ENCODE measurements at regions not wholly inside any gene's neighbourhood (a gene's known extent, or its start where the extent isn't known, plus 50 kb on each side); places are given as distances from the start of the nearest gene placed in this dataset.

- Mint-ChIP-seq H3K9me3 (ENCODE audit: insufficient read depth) (peaks cover 5% of the 10 kb centered on the region), H3K27ac (no peak overlapping the region), H3K4me1 (ENCODE audit: low read depth) (no peaks in the 10 kb centered on the region), H3K4me3 (no peak overlapping the region), H3K27me3 (ENCODE audit: low read depth) (no peaks in the 10 kb centered on the region), H3K36me3 (ENCODE audit: low read depth) (no peaks in the 10 kb centered on the region)
- ATAC-seq, result no peak
- DNase-seq, result no peak
- CTCF ChIA-PET, result no interaction called here
- POLR2A ChIA-PET, result no interaction called here
These were observed 739.4 kb downstream of the IRX1 start for GRCh38 chr5:4335078-4335477.

GRCh38 chr5:4337519-4337918 is 741.9 kb downstream of the IRX1 start:
- no peak overlapping the region for H3K4me3 Mint-ChIP-seq
- H3K27me3 Mint-ChIP-seq (ENCODE audit: low read depth), result no peaks in the 10 kb centered on the region
- H3K4me1 Mint-ChIP-seq (ENCODE audit: low read depth), result no peaks in the 10 kb centered on the region
- no peaks in the 10 kb centered on the region for H3K36me3 Mint-ChIP-seq (ENCODE audit: low read depth)
- ATAC-seq, result no peak
- POLR2A ChIA-PET, result no interaction called here
- DNase-seq, result no peak
- H3K9me3 Mint-ChIP-seq (ENCODE audit: insufficient read depth), result peaks cover 9% of the 10 kb centered on the region
- CTCF ChIA-PET, result no interaction called here
- H3K27ac Mint-ChIP-seq, result no peak overlapping the region

- peaks cover 4% of the 10 kb centered on the region for H3K9me3 Mint-ChIP-seq (ENCODE audit: insufficient read depth)
- no peak overlapping the region for H3K27ac Mint-ChIP-seq
- ChIA-PET POLR2A (no interaction called here), CTCF (no interaction called here)
- no peaks in the 10 kb centered on the region for H3K27me3 Mint-ChIP-seq (ENCODE audit: low read depth)
- ATAC-seq (no peak), DNase-seq (no peak)
- no peaks in the 10 kb centered on the region for H3K36me3 Mint-ChIP-seq (ENCODE audit: low read depth)
- H3K4me3 Mint-ChIP-seq, result no peak overlapping the region
- H3K4me1 Mint-ChIP-seq (ENCODE audit: low read depth), result no peaks in the 10 kb centered on the region
These were observed 744.3 kb downstream of the IRX1 start for GRCh38 chr5:4339949-4340348.

GRCh38 chr5:4345850-4346249 is 750.2 kb downstream of the IRX1 start:
- ATAC-seq (no peak), DNase-seq (no peak)
- no peaks in the 10 kb centered on the region for H3K27me3 Mint-ChIP-seq (ENCODE audit: low read depth)
- POLR2A ChIA-PET, result no interaction called here
- CTCF ChIA-PET, result no interaction called here
- no peak overlapping the region for H3K4me3 Mint-ChIP-seq
- no peaks in the 10 kb centered on the region for H3K4me1 Mint-ChIP-seq (ENCODE audit: low read depth)
- no peaks in the 10 kb centered on the region for H3K36me3 Mint-ChIP-seq (ENCODE audit: low read depth)
- H3K27ac Mint-ChIP-seq, result no peak overlapping the region
- peaks cover 5% of the 10 kb centered on the region for H3K9me3 Mint-ChIP-seq (ENCODE audit: insufficient read depth)

- no peaks in the 10 kb centered on the region for H3K27me3 Mint-ChIP-seq (ENCODE audit: low read depth)
- H3K27ac Mint-ChIP-seq, result no peak overlapping the region
- no peaks in the 10 kb centered on the region for H3K36me3 Mint-ChIP-seq (ENCODE audit: low read depth)
- H3K4me1 Mint-ChIP-seq (ENCODE audit: low read depth), result no peaks in the 10 kb centered on the region
- ChIA-PET POLR2A (no interaction called here), CTCF (no interaction called here)
- DNase-seq (no peak), ATAC-seq (no peak)
- no peak overlapping the region for H3K4me3 Mint-ChIP-seq
- peaks cover 3% of the 10 kb centered on the region for H3K9me3 Mint-ChIP-seq (ENCODE audit: insufficient read depth)
These were observed 752.8 kb downstream of the IRX1 start for GRCh38 chr5:4348423-4348822.

DNA sequence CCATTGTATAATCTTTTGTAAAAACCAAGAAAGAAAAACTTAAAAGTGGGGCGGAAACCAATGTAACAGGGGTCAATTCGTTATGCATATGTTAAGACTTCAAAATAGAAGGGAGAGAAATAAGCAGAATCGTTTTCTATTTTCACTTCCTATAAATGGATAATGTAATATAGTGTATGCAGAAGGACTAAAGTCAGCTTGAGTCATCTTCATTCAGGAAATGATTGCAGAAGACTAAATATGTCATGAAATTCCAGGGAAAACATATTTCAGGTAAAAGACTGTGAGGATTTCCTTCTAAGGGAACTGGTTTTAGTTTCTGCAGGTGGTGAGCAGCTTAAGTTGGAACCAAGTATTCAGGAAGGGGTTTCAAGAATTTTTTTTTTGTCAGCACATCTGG is 753.3 kb downstream of the IRX1 start:
- Mint-ChIP-seq H3K4me3 (no peak overlapping the region), H3K27me3 (ENCODE audit: low read depth) (no peaks in the 10 kb centered on the region)
- CTCF ChIA-PET, result no interaction called here

DNA sequence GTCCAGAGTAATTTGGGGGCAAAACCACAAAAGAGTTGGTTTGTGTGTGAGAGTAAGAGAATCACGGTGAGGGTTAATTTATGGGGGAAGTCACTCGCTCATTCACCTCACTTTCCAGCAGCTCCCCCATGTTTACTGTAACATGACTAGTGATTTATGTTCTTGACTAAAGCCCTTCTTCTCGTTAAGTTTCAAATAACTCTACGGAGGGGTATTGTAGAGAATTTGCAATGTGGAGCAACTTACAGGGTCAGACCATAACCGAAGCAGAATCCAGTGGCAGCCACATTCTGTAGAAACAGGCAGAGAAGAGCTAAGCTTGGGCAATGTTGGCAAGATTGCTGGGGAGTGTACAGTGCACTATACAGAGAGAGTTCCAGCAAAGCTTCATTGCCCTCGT is 760.6 kb downstream of the IRX1 start:
- Mint-ChIP-seq H3K4me3 (no peak overlapping the region), H3K27ac (no peak overlapping the region), H3K27me3 (ENCODE audit: low read depth) (no peaks in the 10 kb centered on the region), H3K4me1 (ENCODE audit: low read depth) (no peaks in the 10 kb centered on the region), H3K9me3 (ENCODE audit: insufficient read depth) (no peaks in the 10 kb centered on the region), H3K36me3 (ENCODE audit: low read depth) (no peaks in the 10 kb centered on the region)
- ChIA-PET CTCF (no interaction called here), POLR2A (no interaction called here)
- DNase-seq (no peak), ATAC-seq (no peak)

More for the DNA sequence above, 753.3 kb downstream of the IRX1 start:
- H3K27ac Mint-ChIP-seq, result no peak overlapping the region
- POLR2A ChIA-PET, result no interaction called here
- ATAC-seq (no peak), DNase-seq (no peak)
- H3K4me1 Mint-ChIP-seq (ENCODE audit: low read depth), result no peaks in the 10 kb centered on the region
- H3K9me3 Mint-ChIP-seq (ENCODE audit: insufficient read depth), result peaks cover 3% of the 10 kb centered on the region
- no peaks in the 10 kb centered on the region for H3K36me3 Mint-ChIP-seq (ENCODE audit: low read depth)

DNA sequence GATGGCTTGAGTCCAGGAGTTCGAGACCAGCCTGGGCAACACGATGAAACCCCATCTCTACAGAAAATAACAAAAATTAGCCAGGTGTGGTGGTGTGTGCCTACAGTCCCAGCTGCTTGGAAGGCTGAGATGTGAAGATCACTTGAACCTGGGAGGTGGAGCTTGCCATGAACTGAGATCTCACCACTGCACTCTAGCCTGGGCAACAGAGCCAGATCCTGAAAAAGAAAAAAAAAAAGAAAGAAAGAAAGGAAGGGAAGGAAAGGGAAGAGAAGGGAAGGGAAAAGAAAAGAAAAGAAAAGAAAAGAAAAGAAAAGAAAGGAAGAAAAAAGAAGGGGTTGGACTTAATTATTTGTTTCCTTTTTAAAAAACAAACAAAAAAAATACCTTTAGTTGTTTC is 764.2 kb downstream of the IRX1 start:
- Mint-ChIP-seq H3K27me3 (ENCODE audit: low read depth) (no peaks in the 10 kb centered on the region), H3K4me3 (no peak overlapping the region), H3K27ac (no peak overlapping the region), H3K9me3 (ENCODE audit: insufficient read depth) (no peaks in the 10 kb centered on the region), H3K36me3 (ENCODE audit: low read depth) (no peaks in the 10 kb centered on the region), H3K4me1 (ENCODE audit: low read depth) (no peaks in the 10 kb centered on the region)
- POLR2A ChIA-PET, result no interaction called here
- CTCF ChIA-PET, result no interaction called here
- DNase-seq (no peak), ATAC-seq (no peak)

DNA sequence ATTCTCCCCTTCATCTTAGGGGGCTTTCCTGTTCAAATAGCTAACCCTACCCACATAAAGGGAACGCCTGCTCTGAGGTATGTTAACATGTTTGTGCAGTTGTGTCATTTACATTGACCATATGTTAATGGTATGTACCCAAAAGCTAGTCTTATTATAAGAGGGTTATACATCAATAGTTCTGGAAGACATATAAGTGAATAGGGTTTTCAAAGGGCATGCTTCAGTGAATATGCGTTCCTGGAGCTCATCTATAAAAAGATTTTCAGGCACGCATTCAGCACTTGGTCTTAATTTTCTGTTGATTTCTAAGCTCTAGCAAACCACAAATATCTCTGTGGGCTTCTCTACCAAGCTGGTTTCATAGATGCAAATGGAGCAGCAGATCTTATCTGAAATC is 766.1 kb downstream of the IRX1 start:
- POLR2A ChIA-PET, result no interaction called here

GRCh38 chr5:4362411-4362810 is 766.8 kb downstream of the IRX1 start:
- no peaks in the 10 kb centered on the region for H3K4me1 Mint-ChIP-seq (ENCODE audit: low read depth)
- H3K27me3 Mint-ChIP-seq (ENCODE audit: low read depth), result no peaks in the 10 kb centered on the region
- H3K36me3 Mint-ChIP-seq (ENCODE audit: low read depth), result no peaks in the 10 kb centered on the region
- H3K9me3 Mint-ChIP-seq (ENCODE audit: insufficient read depth), result no peaks in the 10 kb centered on the region
- no peak overlapping the region for H3K4me3 Mint-ChIP-seq
- POLR2A ChIA-PET, result no interaction called here
- H3K27ac Mint-ChIP-seq, result no peak overlapping the region
- DNase-seq (no peak), ATAC-seq (no peak)
- CTCF ChIA-PET, result no interaction called here

More for the DNA sequence above, 766.1 kb downstream of the IRX1 start:
- Mint-ChIP-seq H3K4me3 (no peak overlapping the region), H3K36me3 (ENCODE audit: low read depth) (no peaks in the 10 kb centered on the region), H3K27ac (no peak overlapping the region), H3K9me3 (ENCODE audit: insufficient read depth) (no peaks in the 10 kb centered on the region), H3K27me3 (ENCODE audit: low read depth) (no peaks in the 10 kb centered on the region), H3K4me1 (ENCODE audit: low read depth) (no peaks in the 10 kb centered on the region)
- CTCF ChIA-PET, result no interaction called here
- ATAC-seq (no peak), DNase-seq (no peak)

- no peaks in the 10 kb centered on the region for H3K27me3 Mint-ChIP-seq (ENCODE audit: low read depth)
- H3K27ac Mint-ChIP-seq, result no peak overlapping the region
- H3K4me3 Mint-ChIP-seq, result no peak overlapping the region
- no peaks in the 10 kb centered on the region for H3K9me3 Mint-ChIP-seq (ENCODE audit: insufficient read depth)
- DNase-seq, result no peak
- CTCF ChIA-PET, result no interaction called here
- ATAC-seq, result no peak
- POLR2A ChIA-PET, result no interaction called here
- no peaks in the 10 kb centered on the region for H3K36me3 Mint-ChIP-seq (ENCODE audit: low read depth)
- no peaks in the 10 kb centered on the region for H3K4me1 Mint-ChIP-seq (ENCODE audit: low read depth)
These were observed 767.4 kb downstream of the IRX1 start for GRCh38 chr5:4363045-4363444.

DNA sequence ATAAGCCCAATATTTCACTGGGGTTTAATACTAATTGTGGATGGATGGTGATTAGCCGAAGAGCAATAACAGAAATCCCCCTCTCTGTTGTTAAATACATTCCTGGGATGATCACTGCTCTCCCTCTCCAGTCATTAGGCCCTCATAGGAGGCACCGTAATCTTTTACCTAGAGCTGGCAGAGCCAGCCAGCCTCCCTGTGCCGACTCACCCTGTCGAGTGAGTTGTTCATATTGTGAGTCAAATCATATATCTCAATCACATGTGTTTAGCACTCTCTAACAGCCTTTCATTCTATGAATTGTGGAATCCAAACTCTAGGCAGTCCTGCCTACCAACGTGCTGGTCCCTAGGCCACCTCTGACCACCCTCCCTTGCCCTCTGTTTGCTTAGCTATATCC is 771.0 kb downstream of the IRX1 start:
- Mint-ChIP-seq H3K27me3 (ENCODE audit: low read depth) (no peaks in the 10 kb centered on the region), H3K27ac (no peak overlapping the region), H3K4me1 (ENCODE audit: low read depth) (no peaks in the 10 kb centered on the region), H3K4me3 (no peak overlapping the region), H3K9me3 (ENCODE audit: insufficient read depth) (no peaks in the 10 kb centered on the region), H3K36me3 (ENCODE audit: low read depth) (no peaks in the 10 kb centered on the region)
- DNase-seq, result no peak
- ChIA-PET CTCF (no interaction called here), POLR2A (no interaction called here)
- ATAC-seq, result no peak

DNA sequence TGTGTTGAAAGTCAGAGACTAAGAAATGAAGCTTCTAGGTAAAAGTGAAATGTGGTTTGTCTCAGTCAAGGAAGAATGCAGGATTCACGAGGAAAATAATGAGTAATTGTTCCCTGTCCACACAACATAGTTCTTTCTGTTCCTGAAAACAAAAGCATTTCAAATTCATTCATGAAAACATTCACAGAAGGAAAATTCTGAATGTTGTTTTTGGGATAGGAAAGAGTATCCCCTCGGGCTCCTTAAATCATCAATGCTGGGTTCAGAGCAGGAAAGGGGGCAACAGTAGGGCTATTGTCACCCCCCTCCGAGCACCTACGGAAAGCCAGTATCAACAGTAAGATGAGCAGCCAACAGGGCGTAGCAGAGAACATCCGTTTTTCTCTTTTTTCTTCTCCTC is 769.9 kb upstream of the ADAMTS16 start:
- Mint-ChIP-seq H3K9me3 (ENCODE audit: insufficient read depth) (no peaks in the 10 kb centered on the region), H3K36me3 (ENCODE audit: low read depth) (no peaks in the 10 kb centered on the region), H3K27ac (no peak overlapping the region), H3K4me3 (no peak overlapping the region), H3K27me3 (ENCODE audit: low read depth) (no peaks in the 10 kb centered on the region), H3K4me1 (ENCODE audit: low read depth) (no peaks in the 10 kb centered on the region)
- ChIA-PET POLR2A (no interaction called here), CTCF (no interaction called here)
- ATAC-seq (no peak), DNase-seq (no peak)

DNA sequence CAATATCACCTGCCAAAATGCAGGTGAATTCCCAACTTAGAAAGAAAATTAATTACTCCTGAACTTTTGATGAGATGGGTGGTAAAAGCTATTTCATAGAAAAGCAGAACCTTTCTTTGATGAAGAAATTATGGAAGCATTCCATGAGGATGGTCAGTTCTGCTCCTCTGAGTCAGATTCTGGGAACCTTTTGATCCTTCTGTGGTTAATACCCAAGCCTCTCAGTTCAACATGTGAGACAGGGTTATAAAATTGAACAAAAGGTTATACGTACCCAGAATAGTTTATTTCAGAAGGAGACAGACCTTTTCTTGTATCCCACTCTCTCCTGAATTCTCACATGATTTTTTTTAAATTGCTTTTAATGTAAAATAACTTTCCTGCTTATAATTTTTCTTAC is 767.6 kb upstream of the ADAMTS16 start:
- ATAC-seq, result no peak
- Mint-ChIP-seq H3K27me3 (ENCODE audit: low read depth) (no peaks in the 10 kb centered on the region), H3K36me3 (ENCODE audit: low read depth) (no peaks in the 10 kb centered on the region), H3K4me1 (ENCODE audit: low read depth) (no peaks in the 10 kb centered on the region), H3K4me3 (no peak overlapping the region), H3K27ac (no peak overlapping the region), H3K9me3 (ENCODE audit: insufficient read depth) (no peaks in the 10 kb centered on the region)
- DNase-seq, result no peak
- ChIA-PET CTCF (no interaction called here), POLR2A (no interaction called here)
